Upper lobe of left lung (tissue), 6 donors: ENCODE measurements at regions not wholly inside any gene's neighbourhood (a gene's known extent, or its start where the extent isn't known, plus 50 kb on each side); places are given as distances from the start of the nearest gene placed in this dataset.
A peak's percentile ranks its signal among the peaks of the same experiment; 100 is the strongest.

Source experiments
- ATAC-seq, 2 donors: fragments of 200-7000 bp; cut with Tn5 transposase; one replicate each; pipeline ENCODE4 v1.9.1; 2022; ENCODE audit warnings: mild to moderate bottlenecking in 2 of 2, moderate library complexity in 2 of 2; ENCODE audit not compliant: low FRiP score in 2 of 2
- DNase-seq, 2 donors: peaks; one replicate each; pipeline ENCODE4 v3.0.0-alpha.2; 2019 to 2020
- H3K27ac ChIP-seq, 4 donors: fragments of 200-600 bp; sonication (generic); one replicate each; pipeline ENCODE4 v1.5.1; 2016 to 2019
- H3K27me3 ChIP-seq, 4 donors: fragments of 200-600 bp; sonication (generic); one replicate each; pipeline ENCODE4 v1.5.1; 2017 to 2019
- H3K36me3 ChIP-seq, 4 donors: fragments of 200-600 bp; sonication (generic); one replicate each; pipeline ENCODE4 v1.5.1; 2016 to 2019
- H3K4me1 ChIP-seq, 4 donors: fragments of 200-600 bp; sonication (generic); one replicate each; pipeline ENCODE4 v1.5.1; 2018 to 2019
- H3K4me3 ChIP-seq, 4 donors: fragments of 200-600 bp; sonication (generic); one replicate each; pipeline ENCODE4 v1.5.1; 2017 to 2019; ENCODE audit warnings: mild to moderate bottlenecking in 2 of 4, moderate library complexity in 1 of 4
- H3K9me3 ChIP-seq, 4 donors: fragments of 200-600 bp; sonication (generic); one replicate each; pipeline ENCODE4 v1.5.1; 2018 to 2019
- CTCF ChIP-seq, 6 experiments: fragments of 450-650 bp in 4 of 6; fragments of 200-600 bp in 2 of 6; sonication (generic) in 2 of 6; IDR thresholded peaks; one replicate each; pipeline ENCODE4 v1.5.1; 2016 to 2019; ENCODE audit warnings: antibody characterized with exemption in 6 of 6
- EP300 ChIP-seq, 4 donors: sonication (generic); formaldehyde crosslinking; IDR thresholded peaks; one replicate each; pipeline ENCODE4 v1.5.1; 2017; ENCODE audit warnings: antibody characterized with exemption in 4 of 4, control low read depth in 2 of 4
- POLR2A ChIP-seq, 4 donors: fragments of 450-650 bp; IDR thresholded peaks; one replicate each; pipeline ENCODE4 v1.5.1; 2016 to 2017; ENCODE audit warnings: antibody characterized with exemption in 4 of 4, mild to moderate bottlenecking in 2 of 4
- POLR2AphosphoS5 ChIP-seq, 2 donors: sonication (generic); formaldehyde crosslinking; IDR thresholded peaks; one replicate each; pipeline ENCODE4 v1.5.1; 2017; ENCODE audit warnings: antibody characterized with exemption in 2 of 2
- WGBS, 2 donors: methylation state at CpG; one replicate each; pipeline ENCODE4 v1.1.5; 2017 to 2018; 5-methylcytosine and 5-hydroxymethylcytosine counted together
- donor health status: DM: no; HTN: no; CAD: no; lungs with moderate emphysema.
- donor health status: DM: no; HTN: yes; CAD: no; lungs with severe emphysema.

DNA sequence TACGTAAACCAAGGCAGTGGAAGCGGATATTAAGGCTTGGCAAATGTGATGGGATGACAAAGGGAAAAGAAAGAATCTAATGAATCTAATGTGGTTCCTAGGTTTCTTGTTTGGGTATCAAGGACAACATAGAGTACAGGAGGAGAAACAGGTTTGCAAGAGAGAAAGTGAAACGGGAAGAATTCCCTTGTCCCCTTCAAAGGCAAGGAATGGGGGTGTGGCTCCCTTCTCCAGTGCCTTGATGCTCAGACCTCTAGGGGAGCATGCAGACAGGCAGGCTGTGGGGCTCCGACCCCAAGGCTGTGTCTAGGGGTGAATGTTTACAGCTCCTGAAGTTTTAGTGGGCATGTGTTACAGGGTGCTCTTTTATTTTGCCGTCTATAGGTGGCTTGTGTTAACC lies 317.5 kb upstream of the HSF2 start:
- DNase-seq (no peak), ATAC-seq (no peak)
- Histone ChIP-seq H3K9me3 (no peaks in the 10 kb centered on the region), H3K4me3 (no peak overlapping the region), H3K27ac (no peak overlapping the region), H3K27me3 (no peaks in the 10 kb centered on the region), H3K36me3 (no peaks in the 10 kb centered on the region), H3K4me1 (no peaks in the 10 kb centered on the region)
- TF ChIP-seq CTCF (IDR thresholded peaks at IDR 0.05), result no peak
- TF ChIP-seq POLR2AphosphoS5 (IDR thresholded peaks at IDR 0.05), result no peak
- TF ChIP-seq POLR2A (IDR thresholded peaks at IDR 0.05), result no peak
- no peak for TF ChIP-seq EP300 (IDR thresholded peaks at IDR 0.05)
- 76 to 80% methylated on average over 5 of the region's 5 CpGs for WGBS, 2 donors

- Histone ChIP-seq H3K27me3 (no peaks in the 10 kb centered on the region), H3K27ac (no peak overlapping the region), H3K36me3 (no peaks in the 10 kb centered on the region), H3K4me3 (no peak overlapping the region), H3K4me1 (no peaks in the 10 kb centered on the region), H3K9me3 (no peaks in the 10 kb centered on the region)
- 92 to 93% methylated on average over 10 to 13 of the region's 13 CpGs for WGBS, 2 donors
- DNase-seq (peak in 1 of 2 donors; percentile 1), ATAC-seq (no peak)
- TF ChIP-seq CTCF (IDR thresholded peaks at IDR 0.05) (no peak), POLR2AphosphoS5 (IDR thresholded peaks at IDR 0.05) (no peak), EP300 (IDR thresholded peaks at IDR 0.05) (no peak), POLR2A (IDR thresholded peaks at IDR 0.05) (no peak)
These were observed 317.1 kb upstream of the HSF2 start for GRCh38 chr6:122082370-122082769.

GRCh38 chr6:122092366-122092765 lies 307.1 kb upstream of the HSF2 start:
- WGBS, 2 donors, result 79 to 94% methylated on average over 1 of the region's 1 CpG
- Histone ChIP-seq H3K27me3 (no peaks in the 10 kb centered on the region), H3K36me3 (no peaks in the 10 kb centered on the region), H3K9me3 (no peaks in the 10 kb centered on the region), H3K27ac (no peak overlapping the region), H3K4me3 (no peak overlapping the region), H3K4me1 (no peaks in the 10 kb centered on the region)
- no peak for DNase-seq
- no peak for TF ChIP-seq POLR2AphosphoS5 (IDR thresholded peaks at IDR 0.05)
- TF ChIP-seq CTCF (IDR thresholded peaks at IDR 0.05), result no peak
- TF ChIP-seq POLR2A (IDR thresholded peaks at IDR 0.05), result no peak
- TF ChIP-seq EP300 (IDR thresholded peaks at IDR 0.05), result no peak
- no peak for ATAC-seq

DNA sequence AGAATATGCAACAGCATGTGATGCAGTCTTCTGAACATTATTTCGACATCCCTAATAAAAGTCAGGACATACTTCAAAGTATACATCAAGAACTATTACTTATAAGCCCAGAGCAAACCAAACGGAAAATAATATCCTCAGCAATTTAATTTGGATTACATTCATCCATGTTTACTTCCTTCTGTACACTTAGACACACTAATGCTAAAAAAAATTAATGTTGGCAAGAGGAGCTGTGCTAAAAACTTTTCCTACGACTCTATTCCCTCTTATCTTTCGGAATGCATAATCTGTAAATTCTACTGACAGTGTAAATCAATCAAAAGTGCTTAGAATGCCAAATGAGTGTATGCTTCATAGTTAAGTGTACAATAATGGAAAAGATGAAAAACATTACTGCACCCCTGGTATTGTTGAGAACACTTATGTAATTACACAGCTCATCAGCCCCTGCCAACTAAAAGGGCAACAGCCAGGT lies 301.2 kb upstream of the HSF2 start:
- ATAC-seq (no peak), DNase-seq (no peak)
- H3K36me3 ChIP-seq, result no peaks in the 10 kb centered on the region
- H3K4me3 ChIP-seq, result no peak overlapping the region
- no peaks in the 10 kb centered on the region for H3K27me3 ChIP-seq
- no peak overlapping the region for H3K27ac ChIP-seq
- no peaks in the 10 kb centered on the region for H3K4me1 ChIP-seq
- WGBS, 2 donors, result 33 to 41% methylated on average over 4 of the region's 4 CpGs
- H3K9me3 ChIP-seq, result no peaks in the 10 kb centered on the region
- TF ChIP-seq EP300 (IDR thresholded peaks at IDR 0.05) (no peak), POLR2A (IDR thresholded peaks at IDR 0.05) (no peak), CTCF (IDR thresholded peaks at IDR 0.05) (no peak), POLR2AphosphoS5 (IDR thresholded peaks at IDR 0.05) (no peak)

DNA sequence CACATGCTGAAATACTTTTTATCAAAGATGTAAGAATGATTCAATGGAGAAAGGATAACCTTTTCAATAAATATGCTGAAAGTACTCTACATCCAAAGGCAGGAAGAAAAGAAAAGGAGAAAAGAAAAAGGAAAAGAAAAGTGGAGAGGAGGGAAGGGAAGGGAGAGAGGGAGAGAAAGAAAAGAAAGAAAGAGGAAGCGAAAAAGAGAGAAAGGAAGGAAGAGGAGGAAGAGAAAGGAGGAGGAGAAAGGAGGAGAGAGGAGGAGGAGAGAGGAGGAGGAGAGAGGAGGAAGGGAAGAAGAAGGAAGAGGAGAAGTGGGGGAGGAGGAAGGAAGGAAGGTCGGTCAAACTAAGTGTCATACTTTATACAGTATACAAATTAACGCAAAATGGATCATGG lies 297.4 kb upstream of the HSF2 start:
- TF ChIP-seq POLR2AphosphoS5 (IDR thresholded peaks at IDR 0.05) (no peak), POLR2A (IDR thresholded peaks at IDR 0.05) (no peak), CTCF (IDR thresholded peaks at IDR 0.05) (no peak), EP300 (IDR thresholded peaks at IDR 0.05) (no peak)
- H3K4me3 ChIP-seq, result no peak overlapping the region
- no peaks in the 10 kb centered on the region for H3K4me1 ChIP-seq
- H3K27me3 ChIP-seq, result no peaks in the 10 kb centered on the region
- ATAC-seq (no peak), DNase-seq (no peak)
- H3K27ac ChIP-seq, result no peak overlapping the region
- WGBS, 2 donors, result 84 to 87% methylated on average over 3 of the region's 3 CpGs
- no peaks in the 10 kb centered on the region for H3K9me3 ChIP-seq
- H3K36me3 ChIP-seq, result no peaks in the 10 kb centered on the region
